Cerebellar cortex (tissue), 1 donor: ENCODE measurements at regions not wholly inside any gene's neighbourhood (a gene's known extent, or its start where the extent isn't known, plus 50 kb on each side); places are given as distances from the start of the nearest gene placed in this dataset.

Source experiments
- DNase-seq: peaks from one replicate; pipeline ENCODE4 v3.0.0-alpha.2; 2015; ENCODE audit warnings: low spot score

- peak; percentile 5 for DNase-seq
Measured at GRCh38 chr1:181326348-181326747, 157.0 kb upstream of the CACNA1E start.

- no peak for DNase-seq
Measured at GRCh38 chr1:181327796-181328195, 155.5 kb upstream of the CACNA1E start.

GRCh38 chr1:181334724-181335123 is 148.6 kb upstream of the CACNA1E start:
- no peak for DNase-seq

GRCh38 chr1:181335631-181336030 is 147.7 kb upstream of the CACNA1E start:
- DNase-seq, result peak; percentile 77

GRCh38 chr1:181341026-181341632 is 142.2 kb upstream of the CACNA1E start:
- DNase-seq, result no peak

- no peak for DNase-seq
Measured at GRCh38 chr1:181344091-181344490, 139.2 kb upstream of the CACNA1E start.

- DNase-seq, result no peak
Measured at GRCh38 chr1:181345146-181345545, 138.2 kb upstream of the CACNA1E start.

GRCh38 chr1:181347495-181348390 is 135.6 kb upstream of the CACNA1E start:
- peak; percentile 40 for DNase-seq

- no peak for DNase-seq
Measured at GRCh38 chr1:181349512-181349911, 133.8 kb upstream of the CACNA1E start.

- DNase-seq, result no peak
Measured at GRCh38 chr1:181350131-181350530, 133.2 kb upstream of the CACNA1E start.

GRCh38 chr1:181351740-181352139 is 131.6 kb upstream of the CACNA1E start:
- DNase-seq, result no peak

GRCh38 chr1:181352695-181353094 is 130.6 kb upstream of the CACNA1E start:
- DNase-seq, result no peak

- no peak for DNase-seq
Measured at GRCh38 chr1:181353526-181353925, 129.8 kb upstream of the CACNA1E start.

GRCh38 chr1:181354865-181355264 is 128.5 kb upstream of the CACNA1E start:
- no peak for DNase-seq

- peak; percentile 13 for DNase-seq
Measured at GRCh38 chr1:181356505-181357340, 126.6 kb upstream of the CACNA1E start.

GRCh38 chr1:181359012-181359411 is 124.3 kb upstream of the CACNA1E start:
- no peak for DNase-seq

- DNase-seq, result no peak
Measured at GRCh38 chr1:181364801-181365200, 118.5 kb upstream of the CACNA1E start.

- DNase-seq, result no peak
Measured at GRCh38 chr1:181366910-181367309, 116.4 kb upstream of the CACNA1E start.

GRCh38 chr1:181369416-181369815 is 113.9 kb upstream of the CACNA1E start:
- no peak for DNase-seq

- DNase-seq, result no peak
Measured at GRCh38 chr1:181383695-181384094, 99.6 kb upstream of the CACNA1E start.

GRCh38 chr1:181386340-181386739 is 97.0 kb upstream of the CACNA1E start:
- no peak for DNase-seq

- no peak for DNase-seq
Measured at GRCh38 chr1:181386951-181387350, 96.4 kb upstream of the CACNA1E start.

GRCh38 chr1:181387702-181388101 is 95.6 kb upstream of the CACNA1E start:
- no peak for DNase-seq
